Ishikawa (cell line): ENCODE measurements at regions not wholly inside any gene's neighbourhood (a gene's known extent, or its start where the extent isn't known, plus 50 kb on each side); places are given as distances from the start of the nearest gene placed in this dataset.

Experiments used
- CREB1 ChIP-seq: IDR thresholded peaks from 2 replicates; pipeline ENCODE4 v1.6.1; 2012; ENCODE audit warnings: low read depth
- EGR1 ChIP-seq: IDR thresholded peaks from 2 replicates; pipeline ENCODE4 v1.6.1; 2012
- EP300 ChIP-seq: IDR thresholded peaks from 2 replicates; pipeline ENCODE4 v1.6.1; 2012; ENCODE audit warnings: borderline replicate concordance
- NFIC ChIP-seq: IDR thresholded peaks from 2 replicates; pipeline ENCODE4 v1.6.1; 2012
- TAF1 ChIP-seq: IDR thresholded peaks from 2 replicates; pipeline ENCODE4 v1.6.1; 2012; ENCODE audit warnings: low read depth, mild to moderate bottlenecking
- TCF12 ChIP-seq: IDR thresholded peaks from 2 replicates; pipeline ENCODE4 v1.6.1; 2012; ENCODE audit warnings: low read depth
- TF ChIP-seq, protein P1 (sequence below): IDR thresholded peaks from 2 replicates; pipeline ENCODE4 v1.6.1; 2012; ENCODE audit warnings: low read depth, mild to moderate bottlenecking

DNA sequence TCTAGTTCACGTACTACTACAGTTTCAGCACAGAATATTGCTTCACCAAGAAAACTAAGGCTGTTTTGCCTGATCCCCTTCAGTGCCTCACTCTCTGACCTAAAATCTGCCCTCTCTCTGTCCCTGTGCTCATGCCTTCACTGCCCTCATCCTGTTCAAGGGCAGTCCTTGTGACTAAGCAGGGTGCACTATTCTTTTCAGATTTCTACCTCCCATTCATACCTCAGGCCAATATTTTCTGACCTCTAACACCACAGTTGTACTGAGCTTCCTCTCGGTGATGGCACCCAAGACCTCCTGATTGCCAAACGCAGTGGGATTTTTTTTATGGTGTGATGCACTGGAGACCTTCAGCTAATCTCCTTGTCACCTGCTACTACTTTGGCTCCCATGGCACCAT, 57.7 kb upstream of the GADD45A start:
- TF ChIP-seq EP300 (no peak), NFIC (no peak), TAF1 (no peak), CREB1 (no peak), TCF12 (no peak), EGR1 (no peak)
- TF ChIP-seq, protein P1, sequence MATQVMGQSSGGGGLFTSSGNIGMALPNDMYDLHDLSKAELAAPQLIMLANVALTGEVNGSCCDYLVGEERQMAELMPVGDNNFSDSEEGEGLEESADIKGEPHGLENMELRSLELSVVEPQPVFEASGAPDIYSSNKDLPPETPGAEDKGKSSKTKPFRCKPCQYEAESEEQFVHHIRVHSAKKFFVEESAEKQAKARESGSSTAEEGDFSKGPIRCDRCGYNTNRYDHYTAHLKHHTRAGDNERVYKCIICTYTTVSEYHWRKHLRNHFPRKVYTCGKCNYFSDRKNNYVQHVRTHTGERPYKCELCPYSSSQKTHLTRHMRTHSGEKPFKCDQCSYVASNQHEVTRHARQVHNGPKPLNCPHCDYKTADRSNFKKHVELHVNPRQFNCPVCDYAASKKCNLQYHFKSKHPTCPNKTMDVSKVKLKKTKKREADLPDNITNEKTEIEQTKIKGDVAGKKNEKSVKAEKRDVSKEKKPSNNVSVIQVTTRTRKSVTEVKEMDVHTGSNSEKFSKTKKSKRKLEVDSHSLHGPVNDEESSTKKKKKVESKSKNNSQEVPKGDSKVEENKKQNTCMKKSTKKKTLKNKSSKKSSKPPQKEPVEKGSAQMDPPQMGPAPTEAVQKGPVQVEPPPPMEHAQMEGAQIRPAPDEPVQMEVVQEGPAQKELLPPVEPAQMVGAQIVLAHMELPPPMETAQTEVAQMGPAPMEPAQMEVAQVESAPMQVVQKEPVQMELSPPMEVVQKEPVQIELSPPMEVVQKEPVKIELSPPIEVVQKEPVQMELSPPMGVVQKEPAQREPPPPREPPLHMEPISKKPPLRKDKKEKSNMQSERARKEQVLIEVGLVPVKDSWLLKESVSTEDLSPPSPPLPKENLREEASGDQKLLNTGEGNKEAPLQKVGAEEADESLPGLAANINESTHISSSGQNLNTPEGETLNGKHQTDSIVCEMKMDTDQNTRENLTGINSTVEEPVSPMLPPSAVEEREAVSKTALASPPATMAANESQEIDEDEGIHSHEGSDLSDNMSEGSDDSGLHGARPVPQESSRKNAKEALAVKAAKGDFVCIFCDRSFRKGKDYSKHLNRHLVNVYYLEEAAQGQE: no peak
